Left lung (tissue), 4 donors: ENCODE measurements at regions not wholly inside any gene's neighbourhood (a gene's known extent, or its start where the extent isn't known, plus 50 kb on each side); places are given as distances from the start of the nearest gene placed in this dataset.

Experiments used
- ATAC-seq: fragments of 200-7000 bp; cut with Tn5 transposase; one replicate; pipeline ENCODE4 v1.9.1; 2020; ENCODE audit warnings: moderate library complexity
- DNase-seq, 4 donors: peaks; one replicate each; pipeline ENCODE4 v3.0.0-alpha.2; 2013 to 2020
- H3K27ac ChIP-seq, 2 donors: fragments of 200-600 bp; sonication (generic) in 1 of 2; one replicate each; pipeline versions ENCODE4 v1.5.0 to v1.8.0; 2020 to 2021
- H3K27me3 ChIP-seq, 2 donors: fragments of 200-600 bp; sonication (generic) in 1 of 2; one replicate each; pipeline versions ENCODE4 v1.5.0 to v1.8.0; 2020 to 2021
- H3K36me3 ChIP-seq, 2 donors: fragments of 200-600 bp; sonication (generic) in 1 of 2; one replicate each; pipeline versions ENCODE4 v1.5.0 to v1.8.0; 2020 to 2021
- H3K4me1 ChIP-seq, 2 donors: fragments of 200-600 bp; one replicate each; pipeline ENCODE4 v1.8.0; 2021
- H3K4me3 ChIP-seq, 2 donors: fragments of 200-600 bp; sonication (generic) in 1 of 2; one replicate each; pipeline versions ENCODE4 v1.5.0 to v1.8.0; 2020 to 2021; ENCODE audit warnings: mild to moderate bottlenecking in 1 of 2
- H3K9me3 ChIP-seq, 2 donors: fragments of 200-600 bp; sonication (generic) in 1 of 2; one replicate each; pipeline versions ENCODE4 v1.5.0 to v1.8.0; 2020 to 2021
- intact Hi-C, 2 donors: fragments of 100-400 bp; cut with DNase I; formaldehyde crosslinking; loops; one replicate each; pipeline versions ENCODE4 v1.11.2 to v1.14.2; 2022
- TF ChIP-seq, protein P1 (sequence below), 2 donors: fragments of 200-600 bp; sonication (generic) in 1 of 2; IDR thresholded peaks; one replicate each; pipeline versions ENCODE4 v1.5.0 to v1.8.0; 2021; ENCODE audit warnings: antibody characterized with exemption in 2 of 2
- donor health status: DM: no; HTN: yes; CAD: no.
- donor health status: DM: no; HTN: no; CAD: no.

DNA sequence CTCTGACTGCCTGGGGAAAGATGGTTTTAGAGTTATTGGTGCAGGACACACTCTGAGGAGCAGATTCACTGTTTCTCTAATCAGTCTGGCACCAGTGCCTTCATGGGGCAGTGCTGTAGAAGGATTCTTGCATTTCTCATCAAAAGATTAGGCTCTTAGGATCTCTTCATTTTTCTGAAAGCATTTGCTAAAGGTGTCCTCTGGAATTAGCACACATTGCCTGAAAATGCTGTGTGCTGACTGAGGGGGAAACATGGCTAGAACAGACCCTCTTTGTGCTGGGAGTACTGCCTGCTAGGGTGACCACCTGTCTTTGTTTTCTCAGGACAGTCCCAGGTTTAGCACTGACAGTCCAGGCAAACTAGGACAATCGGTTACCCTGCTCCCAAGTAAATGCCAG lies 301.0 kb downstream of the PTEN start:
- DNase-seq (no peak), ATAC-seq (no peak)
- intact Hi-C loops, result no loop called here
- Histone ChIP-seq H3K27me3 (no peaks in the 10 kb centered on the region), H3K9me3 (no peaks in the 10 kb centered on the region), H3K27ac (no peak overlapping the region), H3K36me3 (no peaks in the 10 kb centered on the region), H3K4me1 (peaks cover 0 to 8% of the 10 kb centered on the region in 2 donors), H3K4me3 (no peak overlapping the region)
- TF ChIP-seq, protein P1, sequence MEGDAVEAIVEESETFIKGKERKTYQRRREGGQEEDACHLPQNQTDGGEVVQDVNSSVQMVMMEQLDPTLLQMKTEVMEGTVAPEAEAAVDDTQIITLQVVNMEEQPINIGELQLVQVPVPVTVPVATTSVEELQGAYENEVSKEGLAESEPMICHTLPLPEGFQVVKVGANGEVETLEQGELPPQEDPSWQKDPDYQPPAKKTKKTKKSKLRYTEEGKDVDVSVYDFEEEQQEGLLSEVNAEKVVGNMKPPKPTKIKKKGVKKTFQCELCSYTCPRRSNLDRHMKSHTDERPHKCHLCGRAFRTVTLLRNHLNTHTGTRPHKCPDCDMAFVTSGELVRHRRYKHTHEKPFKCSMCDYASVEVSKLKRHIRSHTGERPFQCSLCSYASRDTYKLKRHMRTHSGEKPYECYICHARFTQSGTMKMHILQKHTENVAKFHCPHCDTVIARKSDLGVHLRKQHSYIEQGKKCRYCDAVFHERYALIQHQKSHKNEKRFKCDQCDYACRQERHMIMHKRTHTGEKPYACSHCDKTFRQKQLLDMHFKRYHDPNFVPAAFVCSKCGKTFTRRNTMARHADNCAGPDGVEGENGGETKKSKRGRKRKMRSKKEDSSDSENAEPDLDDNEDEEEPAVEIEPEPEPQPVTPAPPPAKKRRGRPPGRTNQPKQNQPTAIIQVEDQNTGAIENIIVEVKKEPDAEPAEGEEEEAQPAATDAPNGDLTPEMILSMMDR (IDR thresholded peaks at IDR 0.05), result no peak

DNA sequence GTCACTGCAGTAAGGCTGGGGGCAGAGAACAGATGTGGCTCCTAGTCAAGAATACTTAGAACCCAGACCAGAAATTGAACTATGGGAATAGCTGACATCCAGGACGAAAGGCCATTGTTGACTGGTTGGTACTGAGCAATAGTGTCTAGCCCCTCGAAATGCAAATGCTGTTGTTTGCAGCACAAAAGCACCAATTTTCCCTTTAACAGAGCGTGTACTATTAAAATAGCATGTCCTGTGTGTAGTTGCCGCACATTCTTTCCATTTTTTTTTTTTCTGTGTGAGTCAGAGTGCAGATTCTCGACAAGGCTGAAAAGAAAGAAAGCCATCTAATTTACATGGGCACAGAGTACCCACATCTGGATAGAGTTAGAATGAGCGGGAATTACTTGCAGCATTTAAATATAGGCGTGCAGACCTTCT lies 302.4 kb downstream of the PTEN start:
- Histone ChIP-seq H3K27me3 (no peaks in the 10 kb centered on the region), H3K36me3 (no peaks in the 10 kb centered on the region), H3K4me1 (peaks cover 0 to 8% of the 10 kb centered on the region in 2 donors), H3K9me3 (no peaks in the 10 kb centered on the region), H3K27ac (no peak overlapping the region), H3K4me3 (no peak overlapping the region)
- ATAC-seq, result no peak
- intact Hi-C loops, result no loop called here
- DNase-seq, result no peak
- TF ChIP-seq, protein P1 (IDR thresholded peaks at IDR 0.05), result no peak

DNA sequence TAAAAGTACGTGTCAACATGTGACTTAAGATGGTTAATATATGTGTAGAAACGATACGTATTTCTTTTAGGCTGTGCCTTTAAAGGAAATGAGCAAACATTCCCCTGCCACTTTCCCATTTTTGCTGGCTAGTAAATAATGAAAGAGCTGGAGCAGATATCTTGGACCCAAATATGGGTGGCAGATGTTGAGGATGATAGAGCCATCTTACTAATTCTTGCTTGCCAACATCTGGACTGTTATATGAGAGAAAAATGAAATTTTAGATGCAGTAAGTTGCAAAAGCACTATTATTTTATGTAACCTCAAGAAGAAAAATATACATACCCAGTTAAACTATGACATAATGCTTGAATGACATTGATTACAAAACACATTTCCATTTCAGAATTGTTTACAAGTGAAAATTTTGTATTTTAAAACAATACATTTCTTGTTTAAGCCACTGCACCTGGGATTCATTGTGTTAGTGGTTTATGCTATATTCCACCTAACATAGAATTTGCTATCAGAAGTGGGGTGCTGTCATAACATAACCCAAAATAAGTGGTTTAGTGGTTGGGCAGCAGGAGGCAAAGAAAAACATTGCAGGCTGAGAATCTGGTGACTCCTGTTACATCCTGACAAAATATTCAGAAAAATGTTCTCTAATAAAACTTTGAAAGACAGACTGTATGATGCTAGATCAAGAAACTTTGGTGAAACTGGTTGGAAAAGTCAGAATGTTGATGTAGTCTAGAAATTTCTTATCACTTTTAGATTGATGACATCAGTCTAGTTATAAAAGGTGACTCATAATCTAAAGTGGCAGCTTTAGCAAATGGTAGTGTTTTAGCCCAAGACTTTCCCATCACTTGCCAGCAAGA lies 305.0 kb downstream of the PTEN start:
- Histone ChIP-seq H3K4me1 (no peaks in the 10 kb centered on the region), H3K9me3 (no peaks in the 10 kb centered on the region), H3K4me3 (no peak overlapping the region), H3K27ac (no peak overlapping the region), H3K27me3 (no peaks in the 10 kb centered on the region), H3K36me3 (no peaks in the 10 kb centered on the region)
- no peak for DNase-seq
- intact Hi-C loops, result no loop called here
- TF ChIP-seq, protein P1 (IDR thresholded peaks at IDR 0.05), result no peak
- no peak for ATAC-seq

DNA sequence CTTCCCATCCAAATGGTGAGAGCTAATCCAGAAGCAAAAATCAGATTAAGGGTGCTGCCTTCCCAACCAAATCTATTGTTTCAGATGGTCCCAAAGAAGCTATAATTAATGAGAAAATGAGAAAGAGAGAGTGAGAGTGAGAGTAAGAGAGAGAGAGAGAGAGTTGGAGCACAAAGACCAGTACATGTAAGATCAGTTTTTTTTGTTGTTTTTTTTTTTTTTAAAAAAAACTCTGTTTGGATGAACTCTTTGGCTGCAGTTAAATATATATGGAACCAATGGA lies 305.6 kb downstream of the PTEN start:
- ATAC-seq (no peak), DNase-seq (no peak)
- Histone ChIP-seq H3K27ac (no peak overlapping the region), H3K4me3 (no peak overlapping the region), H3K36me3 (no peaks in the 10 kb centered on the region), H3K4me1 (no peaks in the 10 kb centered on the region), H3K9me3 (no peaks in the 10 kb centered on the region), H3K27me3 (no peaks in the 10 kb centered on the region)
- TF ChIP-seq, protein P1 (IDR thresholded peaks at IDR 0.05), result no peak
- intact Hi-C loops, result no loop called here

DNA sequence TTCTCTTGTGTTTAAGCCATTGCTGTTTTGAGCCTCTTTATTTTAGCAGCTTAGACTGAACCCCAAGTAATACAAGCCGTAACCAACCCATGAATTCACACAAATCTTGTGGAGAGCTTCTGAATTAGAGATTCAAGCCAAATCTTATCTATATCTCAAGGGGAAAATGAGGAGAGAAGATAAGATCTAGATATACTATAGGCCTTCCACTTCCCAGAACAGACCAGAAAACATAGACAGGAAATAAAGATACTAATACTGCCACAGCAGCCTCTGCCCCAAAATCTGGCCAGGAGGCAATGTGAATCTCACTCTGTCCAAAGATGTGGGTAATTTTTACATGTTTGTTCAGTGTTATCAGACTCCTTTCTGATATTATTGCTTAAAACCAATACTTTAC lies 307.2 kb downstream of the PTEN start:
- intact Hi-C loops, result no loop called here
- H3K27me3 ChIP-seq, result no peaks in the 10 kb centered on the region
- H3K36me3 ChIP-seq, result no peaks in the 10 kb centered on the region
- DNase-seq (no peak), ATAC-seq (no peak)
- TF ChIP-seq, protein P1 (IDR thresholded peaks at IDR 0.05), result no peak
- H3K4me1 ChIP-seq, result no peaks in the 10 kb centered on the region
- no peak overlapping the region for H3K4me3 ChIP-seq
- H3K27ac ChIP-seq, result no peak overlapping the region
- no peaks in the 10 kb centered on the region for H3K9me3 ChIP-seq
